GM19239 (cell line): ENCODE measurements at regions not wholly inside any gene's neighbourhood (a gene's known extent, or its start where the extent isn't known, plus 50 kb on each side); places are given as distances from the start of the nearest gene placed in this dataset.

Experiments
- DNase-seq: peaks from one replicate; pipeline ENCODE4 v3.0.0; 2011; ENCODE audit warnings: low spot score; ENCODE audit not compliant: insufficient read length
- FAIRE-seq: peaks from 2 replicates; lab custom pipeline; 2011; peaks lifted over from hg19 to GRCh38; lab: Jason Lieb, UNC

GRCh38 chr7:136551618-136552017, 316.8 kb upstream of the CHRM2 start:
- no peak for FAIRE-seq
- no peak for DNase-seq

- FAIRE-seq, result no peak
- DNase-seq, result no peak
Observed at GRCh38 chr7:136549756-136550155, 318.7 kb upstream of the CHRM2 start.

GRCh38 chr7:136533732-136534131, 334.7 kb upstream of the CHRM2 start:
- DNase-seq, result no peak
- no peak for FAIRE-seq

- FAIRE-seq (no peak), DNase-seq (no peak)
Observed at GRCh38 chr7:136530831-136531230, 337.6 kb upstream of the CHRM2 start.

GRCh38 chr7:136528329-136528728, 340.1 kb upstream of the CHRM2 start:
- DNase-seq (no peak), FAIRE-seq (no peak)

- no peak for FAIRE-seq
- DNase-seq, result no peak
Observed at GRCh38 chr7:136527554-136527953, 340.9 kb upstream of the CHRM2 start.

- no peak for DNase-seq
Observed at GRCh38 chr7:136526408-136527105, 341.9 kb upstream of the CHRM2 start.

GRCh38 chr7:136523571-136523970, 344.9 kb upstream of the CHRM2 start:
- no peak for DNase-seq
- FAIRE-seq, result no peak

More at GRCh38 chr7:136526408-136527105, 341.9 kb upstream of the CHRM2 start:
- no peak for FAIRE-seq

- no peak for DNase-seq
- no peak for FAIRE-seq
Observed at GRCh38 chr7:136517971-136518370, 350.5 kb upstream of the CHRM2 start.

GRCh38 chr7:136514776-136515175, 353.7 kb upstream of the CHRM2 start:
- no peak for DNase-seq
- FAIRE-seq, result no peak

- no peak for DNase-seq
Observed at GRCh38 chr7:136513744-136514143, 354.7 kb upstream of the CHRM2 start.

GRCh38 chr7:136509466-136509865, 359.0 kb upstream of the CHRM2 start:
- DNase-seq (no peak), FAIRE-seq (no peak)

More at GRCh38 chr7:136513744-136514143, 354.7 kb upstream of the CHRM2 start:
- no peak for FAIRE-seq

GRCh38 chr7:136502162-136502561, 366.3 kb upstream of the CHRM2 start:
- no peak for DNase-seq
- no peak for FAIRE-seq

GRCh38 chr7:136501151-136501550, 367.3 kb upstream of the CHRM2 start:
- DNase-seq (no peak), FAIRE-seq (no peak)

- DNase-seq, result no peak
- FAIRE-seq, result no peak
Observed at GRCh38 chr7:136496551-136496950, 371.9 kb upstream of the CHRM2 start.

- DNase-seq (no peak), FAIRE-seq (no peak)
Observed at GRCh38 chr7:136495081-136495480, 373.4 kb upstream of the CHRM2 start.

GRCh38 chr7:136492366-136492765, 376.1 kb upstream of the CHRM2 start:
- DNase-seq, result no peak
- no peak for FAIRE-seq

- DNase-seq (no peak), FAIRE-seq (no peak)
Observed at GRCh38 chr7:136489808-136490207, 378.6 kb upstream of the CHRM2 start.

- DNase-seq, result no peak
- no peak for FAIRE-seq
Observed at GRCh38 chr7:136480901-136481300, 387.6 kb upstream of the CHRM2 start.

- DNase-seq (no peak), FAIRE-seq (no peak)
Observed at GRCh38 chr7:136479922-136480321, 388.5 kb upstream of the CHRM2 start.

GRCh38 chr7:136470179-136470578, 398.3 kb upstream of the CHRM2 start:
- no peak for FAIRE-seq
- DNase-seq, result no peak

GRCh38 chr7:136452949-136453348, 415.5 kb upstream of the CHRM2 start:
- DNase-seq, result no peak
- no peak for FAIRE-seq
